GM19240 (cell line): ENCODE measurements at regions not wholly inside any gene's neighbourhood (a gene's known extent, or its start where the extent isn't known, plus 50 kb on each side); places are given as distances from the start of the nearest gene placed in this dataset.

Experiments used
- DNase-seq: peaks from one replicate; pipeline ENCODE4 v3.0.0; 2011; ENCODE audit warnings: low spot score; ENCODE audit not compliant: insufficient read length

DNA sequence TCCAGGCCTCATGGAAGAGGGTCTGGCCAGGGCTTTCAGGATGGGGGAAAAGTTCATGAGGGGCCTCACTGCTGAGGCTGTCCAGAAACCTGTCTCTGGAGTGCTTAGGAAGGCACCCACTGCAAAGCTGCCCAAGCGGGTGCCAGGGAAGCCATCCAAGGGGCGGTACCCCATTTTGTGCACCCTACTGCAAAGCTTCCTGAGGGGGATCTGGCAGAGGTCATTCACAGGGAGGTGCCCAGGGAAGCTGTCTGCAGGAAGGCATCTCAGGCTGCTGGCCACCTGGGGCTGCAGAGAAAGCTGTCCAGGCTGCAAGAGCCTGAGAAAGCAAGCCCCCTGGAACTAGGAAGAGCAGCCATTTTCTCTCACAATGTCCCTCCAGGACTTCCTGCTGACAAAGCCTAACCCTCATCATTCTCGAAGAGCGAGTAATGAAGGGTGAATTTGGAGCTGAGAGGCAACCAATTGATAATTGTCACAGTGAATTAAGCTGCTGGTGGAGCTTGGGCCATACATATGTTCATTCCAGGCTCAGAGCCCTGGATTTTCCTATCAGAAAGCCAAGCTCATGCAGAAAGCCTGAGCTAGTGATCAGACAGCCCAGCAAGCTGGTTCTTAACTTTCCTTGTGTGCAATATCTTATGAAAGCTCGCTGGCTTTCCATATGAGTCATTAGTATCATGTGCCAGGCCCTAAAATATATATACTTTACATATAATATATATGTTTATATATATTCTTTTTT, 62.2 kb upstream of the SLC22A16 start:
- no peak for DNase-seq

DNA sequence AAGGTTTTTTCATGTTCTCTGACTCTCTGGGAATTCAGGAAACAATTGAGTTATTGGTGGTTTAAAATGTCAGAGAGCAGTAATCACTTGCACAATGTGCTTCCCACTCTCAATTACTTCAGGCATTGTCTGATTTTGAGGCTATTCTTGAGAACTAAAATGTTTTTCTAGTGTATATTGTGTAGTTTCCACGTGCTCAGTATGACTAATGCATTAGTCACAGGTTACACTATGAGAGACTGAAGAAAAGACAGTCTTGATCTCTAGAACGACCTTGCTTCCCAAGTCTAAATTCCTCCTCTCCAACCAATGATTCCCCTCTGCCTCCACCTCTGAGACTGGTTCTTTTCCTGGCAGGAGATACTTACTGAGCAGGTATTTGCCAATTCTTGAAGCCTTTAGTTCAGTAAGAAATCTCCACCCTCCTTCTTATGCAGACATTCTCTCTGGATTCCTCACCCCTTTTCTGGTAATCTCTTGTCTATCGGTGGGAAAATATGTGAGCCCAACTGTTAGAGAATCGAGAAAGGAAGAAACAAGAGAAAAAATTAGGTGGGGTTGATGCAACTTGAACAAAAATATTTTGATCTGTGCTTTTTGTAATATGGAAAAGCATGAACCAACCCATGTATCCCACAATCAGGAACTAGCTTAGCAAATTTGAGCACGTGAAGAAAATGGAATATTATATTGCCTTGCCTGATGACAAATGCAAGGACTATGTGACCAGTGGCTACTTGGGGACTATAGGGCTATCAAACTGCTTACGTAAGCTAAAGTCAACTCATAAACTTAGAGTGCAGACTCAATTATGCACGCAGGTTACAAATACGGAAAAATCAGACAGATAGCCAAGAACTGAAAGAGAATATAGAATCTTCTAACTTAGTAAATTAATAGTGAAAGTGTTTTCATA, 61.1 kb upstream of the SLC22A16 start:
- no peak for DNase-seq

DNA sequence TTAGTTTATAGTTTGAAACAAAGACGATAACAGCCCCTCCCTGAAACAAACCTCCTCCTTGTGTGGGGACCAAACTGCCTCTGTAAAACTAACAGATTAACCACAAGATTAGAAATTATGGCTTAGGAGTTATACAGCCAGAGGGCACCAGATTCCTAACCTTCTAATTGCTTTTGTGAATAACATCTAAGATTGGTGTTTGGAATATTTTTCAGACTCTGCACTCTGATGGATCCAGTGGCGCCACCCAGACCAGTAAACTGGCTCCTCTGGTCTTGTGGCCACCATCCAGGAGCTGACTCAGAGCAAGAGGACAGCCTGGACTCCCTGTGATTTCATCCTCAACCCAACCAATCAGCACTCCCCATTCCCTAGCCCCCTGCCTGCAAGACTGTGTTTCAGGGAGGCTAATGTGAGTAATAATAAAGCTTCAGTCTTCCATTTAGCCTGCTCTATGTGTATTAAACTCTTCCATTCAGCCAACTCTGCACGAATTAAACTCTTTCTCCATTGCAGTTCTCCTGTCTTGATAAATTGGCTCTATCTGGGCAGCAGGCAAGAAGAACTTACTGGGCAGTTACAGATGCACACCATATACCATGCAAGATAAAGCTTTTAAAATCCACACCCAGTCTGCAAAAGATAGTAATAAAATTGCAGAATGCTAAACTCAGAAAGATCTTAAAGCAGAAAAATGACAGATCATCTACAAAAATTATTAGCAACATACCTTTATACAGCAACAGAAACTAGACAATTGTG, 58.5 kb upstream of the SLC22A16 start:
- no peak for DNase-seq

DNA sequence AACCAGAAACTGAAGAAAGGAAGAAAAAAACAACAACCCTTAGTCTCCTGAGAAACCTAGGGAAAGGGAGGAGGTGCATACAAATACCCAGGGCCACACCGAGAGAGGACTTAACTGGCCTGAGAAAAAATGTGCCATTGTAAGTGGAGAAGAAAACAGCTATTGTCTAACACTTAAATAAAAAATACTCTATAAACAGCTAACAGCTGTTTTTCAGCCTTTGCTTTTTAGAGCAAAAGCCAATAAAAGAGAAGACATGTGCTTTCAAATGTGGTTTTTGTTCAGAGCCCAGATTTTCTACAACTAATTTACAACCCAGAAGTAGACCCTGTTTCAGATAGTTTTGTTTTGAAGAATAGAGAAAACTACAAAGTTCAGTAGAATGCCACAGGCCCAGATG, 56.0 kb upstream of the SLC22A16 start:
- DNase-seq: no peak

DNA sequence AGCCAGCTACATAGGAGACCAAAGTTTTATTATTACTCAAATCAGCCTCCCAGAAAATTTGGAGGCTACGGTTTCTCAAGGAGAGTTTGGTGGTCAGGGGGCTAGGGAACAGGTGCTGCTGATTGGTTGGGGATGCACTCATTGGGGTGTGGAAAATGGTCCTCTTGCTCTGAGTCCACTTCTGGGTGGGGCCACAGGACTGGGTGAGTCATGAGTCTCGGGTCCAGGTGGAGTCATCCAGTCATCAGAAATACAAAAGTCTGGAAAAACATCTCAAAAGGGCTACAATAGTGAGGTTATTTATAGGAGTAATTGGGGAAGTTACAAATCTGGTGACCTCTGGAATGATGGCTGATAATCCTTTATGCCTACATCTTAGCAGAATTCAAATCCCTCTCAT, 54.3 kb upstream of the SLC22A16 start:
- DNase-seq: no peak

DNA sequence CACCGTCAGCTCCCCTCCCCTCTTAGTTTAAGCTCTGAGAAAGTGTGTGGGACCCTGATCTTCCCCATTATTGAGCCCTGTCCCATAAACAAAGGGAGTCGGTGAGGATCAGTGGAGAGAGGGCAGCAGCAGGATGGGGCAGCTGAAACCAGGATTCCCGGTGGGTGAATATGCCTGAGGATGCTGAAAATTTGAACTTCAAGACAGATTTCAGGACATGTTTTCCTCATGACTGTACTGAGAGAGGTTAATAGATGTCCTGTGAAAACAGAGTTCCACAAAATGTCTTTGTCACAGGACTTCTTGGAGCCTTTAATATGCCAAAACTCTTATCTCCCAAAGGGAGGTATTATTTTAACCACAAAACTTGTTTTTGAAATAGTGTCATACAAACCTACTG, 53.5 kb upstream of the SLC22A16 start:
- DNase-seq: no peak

- no peak for DNase-seq
Observed at GRCh38 chr6:110529355-110529754, 52.9 kb upstream of the SLC22A16 start.

GRCh38 chr6:110528930-110529325, 52.5 kb upstream of the SLC22A16 start:
- DNase-seq: no peak

GRCh38 chr6:110528101-110528929, 51.9 kb upstream of the SLC22A16 start:
- DNase-seq: peak; percentile 17

- DNase-seq: no peak
Observed at GRCh38 chr6:110527516-110527915, 51.1 kb upstream of the SLC22A16 start.

DNA sequence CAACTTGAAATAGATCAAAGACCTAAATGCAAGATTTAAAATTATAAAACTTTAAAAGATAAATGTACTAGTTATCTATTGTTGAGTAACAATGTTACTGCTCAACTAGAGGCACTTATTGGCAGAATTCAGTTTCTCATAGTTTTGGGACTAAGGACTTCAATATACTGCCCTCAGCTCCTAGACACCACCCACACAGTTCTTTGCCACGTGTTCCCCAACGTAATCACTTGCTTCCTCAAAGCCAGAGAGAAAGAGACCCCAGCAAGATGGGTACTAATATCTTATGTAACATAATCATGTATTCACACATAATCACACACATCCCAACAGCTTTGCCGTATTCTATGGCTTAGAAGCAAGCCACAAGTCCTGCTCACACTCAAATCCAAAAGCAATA, 50.3 kb upstream of the SLC22A16 start:
- DNase-seq: no peak
